Spleen (tissue), 11 donors: ENCODE measurements at regions not wholly inside any gene's neighbourhood (a gene's known extent, or its start where the extent isn't known, plus 50 kb on each side); places are given as distances from the start of the nearest gene placed in this dataset.

Experiments used
- DNase-seq: peaks from one replicate; pipeline ENCODE4 v3.0.0-alpha.2; 2020
- H3K27ac ChIP-seq, 8 donors: fragments of 200-600 bp; sonication (generic) in 7 of 8; 1 replicate in 4 of 8; 2 replicates in 4 of 8; pipeline versions ENCODE4 v1.5.0 to v1.8.0; 2016 to 2021; ENCODE audit warnings: inconsistent platforms in 4 of 8, mild to moderate bottlenecking in 4 of 8, moderate library complexity in 1 of 8
- H3K27me3 ChIP-seq, 7 donors: fragments of 200-600 bp; sonication (generic) in 6 of 7; replicated peaks in 1 of 7; 1 replicate in 4 of 7; 2 replicates in 3 of 7; pipeline versions ENCODE4 v1.5.0 to v1.8.0; 2016 to 2021; ENCODE audit warnings: inconsistent platforms in 3 of 7, mild to moderate bottlenecking in 1 of 7
- H3K36me3 ChIP-seq, 6 donors: fragments of 200-600 bp; sonication (generic) in 5 of 6; 1 replicate in 4 of 6; 2 replicates in 2 of 6; pipeline versions ENCODE4 v1.5.0 to v1.8.0; 2016 to 2021; ENCODE audit warnings: inconsistent platforms in 2 of 6
- H3K4me1 ChIP-seq, 6 donors: fragments of 200-600 bp; sonication (generic) in 5 of 6; 1 replicate in 3 of 6; 2 replicates in 3 of 6; pipeline versions ENCODE4 v1.5.0 to v1.8.0; 2016 to 2021; ENCODE audit warnings: inconsistent platforms in 3 of 6
- H3K4me3 ChIP-seq, 8 donors: fragments of 200-600 bp; sonication (generic) in 7 of 8; 1 replicate in 4 of 8; 2 replicates in 4 of 8; pipeline versions ENCODE4 v1.5.0 to v1.8.0; 2016 to 2021; ENCODE audit warnings: inconsistent platforms in 4 of 8, mild to moderate bottlenecking in 4 of 8, moderate library complexity in 2 of 8
- H3K9me3 ChIP-seq, 8 donors: fragments of 200-600 bp; sonication (generic) in 7 of 8; 1 replicate in 4 of 8; 2 replicates in 4 of 8; pipeline versions ENCODE4 v1.5.0 to v1.8.0; 2016 to 2021; ENCODE audit warnings: inconsistent platforms in 4 of 8
- POLR2A ChIP-seq, 3 donors: fragments of 450-650 bp; IDR thresholded peaks; one replicate each; pipeline ENCODE4 v1.5.1; 2017; ENCODE audit warnings: antibody characterized with exemption in 3 of 3, mild to moderate bottlenecking in 1 of 3
- POLR2AphosphoS5 ChIP-seq, 3 donors: sonication (generic); formaldehyde crosslinking; IDR thresholded peaks; one replicate each; pipeline ENCODE4 v1.5.1; 2017; ENCODE audit warnings: antibody characterized with exemption in 3 of 3
- WGBS, 5 donors: extraction: QIAGEN DNeasy Blood & Tissue Kit in 3 of 5; methylation state at CpG; one replicate each; pipeline versions ENCODE4 v1.1.5 to v1.1.7; 2013 to 2018; 5-methylcytosine and 5-hydroxymethylcytosine counted together
- intact Hi-C: fragments of 100-400 bp; cut with DNase I; formaldehyde crosslinking; loops from one replicate; pipeline ENCODE4 v1.15.0; 2023; ENCODE audit warnings: low total_unique reads
- TF ChIP-seq, protein P1 (sequence below), 11 experiments: fragments of 200-600 bp in 7 of 11; fragments of 450-650 bp in 4 of 11; sonication (generic) in 4 of 11; IDR thresholded peaks in 8 of 11; conservative IDR thresholded peaks in 3 of 11; 1 replicate in 7 of 11; 2 replicates in 4 of 11; pipeline versions ENCODE4 v1.4.0 to v1.8.0; 2016 to 2021; ENCODE audit warnings: antibody characterized with exemption in 11 of 11, inconsistent platforms in 4 of 11, mild to moderate bottlenecking in 1 of 11
- donor health status: healthy with polysubstance abuse.
- donor health status: DM: no; HTN: no; CAD: no; lungs with moderate emphysema.
- donor health status: DM: no; HTN: no; CAD: no.
- donor health status: Bipolar disorder and iron deficiency.
- donor health status: healthy.
- donor health status: DM: no; HTN: no; CAD: no.
- donor health status: DM: yes; HTN: yes; CAD: no.

- H3K4me3 ChIP-seq = no peak overlapping the region
- TF ChIP-seq POLR2A (IDR thresholded peaks at IDR 0.05) = no peak
- no peak for TF ChIP-seq POLR2AphosphoS5 (IDR thresholded peaks at IDR 0.05)
- no peaks in the 10 kb centered on the region for H3K27me3 ChIP-seq
- H3K9me3 ChIP-seq = peaks cover 0 to 40% (median 28%) of the 10 kb centered on the region in 8 donors
- DNase-seq = no peak
- H3K4me1 ChIP-seq = no peaks in the 10 kb centered on the region
- intact Hi-C loops = no loop called here
- whole genome bisulfite sequencing, 5 donors = 75 to 86% (median 79%) methylated on average over 2 of the region's 2 CpGs
- no peaks in the 10 kb centered on the region for H3K36me3 ChIP-seq
- H3K27ac ChIP-seq = no peak overlapping the region
Observed at GRCh38 chr4:101711590-101712260, 78.8 kb upstream of the BANK1 start.

- TF ChIP-seq, protein P1, sequence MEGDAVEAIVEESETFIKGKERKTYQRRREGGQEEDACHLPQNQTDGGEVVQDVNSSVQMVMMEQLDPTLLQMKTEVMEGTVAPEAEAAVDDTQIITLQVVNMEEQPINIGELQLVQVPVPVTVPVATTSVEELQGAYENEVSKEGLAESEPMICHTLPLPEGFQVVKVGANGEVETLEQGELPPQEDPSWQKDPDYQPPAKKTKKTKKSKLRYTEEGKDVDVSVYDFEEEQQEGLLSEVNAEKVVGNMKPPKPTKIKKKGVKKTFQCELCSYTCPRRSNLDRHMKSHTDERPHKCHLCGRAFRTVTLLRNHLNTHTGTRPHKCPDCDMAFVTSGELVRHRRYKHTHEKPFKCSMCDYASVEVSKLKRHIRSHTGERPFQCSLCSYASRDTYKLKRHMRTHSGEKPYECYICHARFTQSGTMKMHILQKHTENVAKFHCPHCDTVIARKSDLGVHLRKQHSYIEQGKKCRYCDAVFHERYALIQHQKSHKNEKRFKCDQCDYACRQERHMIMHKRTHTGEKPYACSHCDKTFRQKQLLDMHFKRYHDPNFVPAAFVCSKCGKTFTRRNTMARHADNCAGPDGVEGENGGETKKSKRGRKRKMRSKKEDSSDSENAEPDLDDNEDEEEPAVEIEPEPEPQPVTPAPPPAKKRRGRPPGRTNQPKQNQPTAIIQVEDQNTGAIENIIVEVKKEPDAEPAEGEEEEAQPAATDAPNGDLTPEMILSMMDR (IDR thresholded peaks at IDR 0.05 in 8 of 11, conservative IDR thresholded peaks at IDR 0.05 in 3 of 11) = no peak
- TF ChIP-seq POLR2A (IDR thresholded peaks at IDR 0.05) = no peak
- no peak for TF ChIP-seq POLR2AphosphoS5 (IDR thresholded peaks at IDR 0.05)
- H3K4me3 ChIP-seq = no peak overlapping the region
- H3K27ac ChIP-seq = no peak overlapping the region
- peaks cover 0 to 40% (median 34%) of the 10 kb centered on the region in 8 donors for H3K9me3 ChIP-seq
- no peaks in the 10 kb centered on the region for H3K27me3 ChIP-seq
- H3K36me3 ChIP-seq = no peaks in the 10 kb centered on the region
- 89 to 98% (median 95%) methylated on average over 1 of the region's 1 CpG for WGBS, 5 donors
- no peak for DNase-seq
- H3K4me1 ChIP-seq = no peaks in the 10 kb centered on the region
- intact Hi-C loops = no loop called here
Observed at GRCh38 chr4:101710806-101711205, 79.7 kb upstream of the BANK1 start.

DNA sequence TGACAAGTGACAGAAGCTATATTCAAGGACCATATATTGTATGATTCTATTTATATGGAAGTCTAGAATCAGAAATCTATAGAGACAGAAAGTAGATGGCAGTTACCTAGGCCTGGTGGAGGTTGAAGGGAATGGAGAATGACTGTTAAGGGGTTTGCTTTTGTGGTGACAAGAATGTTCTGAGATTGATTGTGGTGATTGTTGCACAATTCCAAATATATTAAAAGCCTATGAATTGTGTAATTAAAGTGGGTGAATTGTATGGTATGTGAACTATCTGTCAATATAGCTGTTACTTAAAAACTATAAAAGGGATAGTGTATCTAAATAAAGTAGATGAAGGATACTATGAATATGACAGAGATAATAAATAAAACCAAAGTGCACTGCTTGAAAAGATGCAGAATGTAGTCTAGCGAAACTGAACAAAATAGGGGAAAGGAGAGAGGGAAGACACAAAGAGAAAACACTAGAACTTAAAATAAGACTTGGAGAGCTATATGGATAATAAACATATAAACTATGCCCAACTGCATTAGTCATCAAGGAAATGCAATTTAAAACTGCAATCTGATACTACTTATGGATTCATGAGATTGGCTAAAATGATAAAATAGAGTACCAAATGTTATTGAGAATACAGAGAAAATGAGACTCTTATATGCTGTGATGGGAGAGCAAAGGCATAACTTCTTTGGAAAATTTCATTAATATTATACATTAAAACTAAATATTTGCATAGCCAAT is 82.1 kb upstream of the BANK1 start:
- intact Hi-C loops = no loop called here
- Histone ChIP-seq H3K9me3 (peaks cover 0 to 27% (median 18%) of the 10 kb centered on the region in 8 donors), H3K4me3 (no peak overlapping the region), H3K27ac (no peak overlapping the region), H3K27me3 (no peaks in the 10 kb centered on the region), H3K4me1 (no peaks in the 10 kb centered on the region), H3K36me3 (no peaks in the 10 kb centered on the region)
- TF ChIP-seq POLR2AphosphoS5 (IDR thresholded peaks at IDR 0.05) = no peak
- TF ChIP-seq, protein P1 (IDR thresholded peaks at IDR 0.05 in 8 of 11, conservative IDR thresholded peaks at IDR 0.05 in 3 of 11) = no peak
- DNase-seq = no peak
- WGBS, 5 donors = 94 to 100% (median 100%) methylated on average over 1 of the region's 1 CpG

GRCh38 chr4:101707596-101707995 is 82.9 kb upstream of the BANK1 start:
- Histone ChIP-seq H3K4me3 (no peak overlapping the region), H3K4me1 (no peaks in the 10 kb centered on the region), H3K9me3 (peaks cover 0 to 27% (median 18%) of the 10 kb centered on the region in 8 donors), H3K27ac (no peak overlapping the region), H3K27me3 (no peaks in the 10 kb centered on the region), H3K36me3 (no peaks in the 10 kb centered on the region)
- DNase-seq = no peak
- no peak for TF ChIP-seq POLR2AphosphoS5 (IDR thresholded peaks at IDR 0.05)
- TF ChIP-seq, protein P1 (IDR thresholded peaks at IDR 0.05 in 8 of 11, conservative IDR thresholded peaks at IDR 0.05 in 3 of 11) = no peak
- TF ChIP-seq POLR2A (IDR thresholded peaks at IDR 0.05) = no peak
- intact Hi-C loops = no loop called here
- WGBS, 5 donors = 60 to 80% (median 72%) methylated on average over 3 of the region's 3 CpGs
